HG03280 (cell line): ENCODE measurements at regions not wholly inside any gene's neighbourhood (a gene's known extent, or its start where the extent isn't known, plus 50 kb on each side); places are given as distances from the start of the nearest gene placed in this dataset.
"Not testable (repeated sequence)": the region's sequence is repeated elsewhere in the genome, so short reads cannot be mapped to it uniquely, and the experiment has no call there.

Source experiments
- ATAC-seq: cut with Tn5 transposase; IDR thresholded peaks from one replicate; pipeline ENCODE4 v1.9.1; 2021; ENCODE audit warnings: mild to moderate bottlenecking, moderate library complexity; ENCODE audit not compliant: unreplicated experiment

DNA sequence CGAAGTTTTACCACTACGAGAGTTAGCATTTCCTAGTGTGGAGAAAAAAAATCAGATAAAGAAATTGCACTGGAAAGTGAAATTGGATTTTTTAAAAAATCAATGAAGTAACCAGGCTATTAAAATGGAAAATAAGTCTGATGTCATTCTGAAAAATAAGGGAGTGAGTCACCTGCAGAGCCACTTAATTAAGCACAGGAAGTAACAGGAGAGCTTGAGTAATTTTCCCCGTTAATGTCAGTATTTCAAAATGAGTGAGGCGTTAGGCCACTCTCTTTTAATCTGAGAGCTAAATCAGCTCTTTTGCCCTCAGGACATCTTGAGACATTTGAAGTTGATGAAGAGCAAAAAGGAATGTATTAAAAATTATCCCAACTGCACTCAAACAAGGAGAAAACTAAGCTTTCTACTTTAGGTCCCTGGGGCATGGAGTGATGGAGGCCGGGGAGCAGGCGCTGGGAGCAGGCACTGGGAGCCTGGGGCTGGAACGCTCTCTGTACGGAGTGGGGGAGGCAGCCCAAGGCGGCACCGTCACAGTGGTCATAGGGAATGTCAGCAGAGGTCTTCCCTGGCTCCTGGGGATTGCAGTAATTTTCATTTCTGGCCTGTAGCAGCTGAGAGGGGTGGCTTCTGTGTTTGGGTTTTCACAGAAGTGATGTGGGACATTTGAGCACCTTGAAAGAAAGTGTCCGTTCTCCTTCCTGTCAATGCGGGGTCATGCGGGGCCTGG is 194.6 kb downstream of the BCL2L11 start:
- ATAC-seq, result not testable (repeated sequence)

DNA sequence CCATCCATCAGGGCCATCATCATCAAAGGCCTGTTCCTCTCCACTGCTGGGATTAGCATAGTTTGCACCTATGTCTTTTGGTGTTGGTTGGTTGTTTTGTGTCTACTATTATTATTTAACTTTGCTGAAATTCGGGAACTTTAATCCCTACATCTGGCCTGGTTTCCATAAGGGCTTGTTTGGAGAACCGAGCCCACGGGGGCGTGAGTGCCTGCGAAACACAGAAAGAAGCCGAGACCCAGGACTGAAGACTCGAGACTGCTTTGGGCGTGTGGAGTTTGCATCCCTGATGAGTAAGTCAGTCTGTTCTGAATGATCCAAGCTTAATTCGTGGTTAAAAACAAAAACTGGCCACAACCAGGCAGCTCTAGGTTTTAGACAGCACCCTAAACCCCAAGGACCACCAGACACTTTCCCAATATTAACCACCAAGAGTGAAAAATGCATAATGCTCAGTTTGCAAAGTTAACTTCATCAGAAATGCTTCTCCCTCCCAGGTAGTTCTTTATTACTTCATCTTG is 195.6 kb downstream of the BCL2L11 start:
- not testable (repeated sequence) for ATAC-seq

DNA sequence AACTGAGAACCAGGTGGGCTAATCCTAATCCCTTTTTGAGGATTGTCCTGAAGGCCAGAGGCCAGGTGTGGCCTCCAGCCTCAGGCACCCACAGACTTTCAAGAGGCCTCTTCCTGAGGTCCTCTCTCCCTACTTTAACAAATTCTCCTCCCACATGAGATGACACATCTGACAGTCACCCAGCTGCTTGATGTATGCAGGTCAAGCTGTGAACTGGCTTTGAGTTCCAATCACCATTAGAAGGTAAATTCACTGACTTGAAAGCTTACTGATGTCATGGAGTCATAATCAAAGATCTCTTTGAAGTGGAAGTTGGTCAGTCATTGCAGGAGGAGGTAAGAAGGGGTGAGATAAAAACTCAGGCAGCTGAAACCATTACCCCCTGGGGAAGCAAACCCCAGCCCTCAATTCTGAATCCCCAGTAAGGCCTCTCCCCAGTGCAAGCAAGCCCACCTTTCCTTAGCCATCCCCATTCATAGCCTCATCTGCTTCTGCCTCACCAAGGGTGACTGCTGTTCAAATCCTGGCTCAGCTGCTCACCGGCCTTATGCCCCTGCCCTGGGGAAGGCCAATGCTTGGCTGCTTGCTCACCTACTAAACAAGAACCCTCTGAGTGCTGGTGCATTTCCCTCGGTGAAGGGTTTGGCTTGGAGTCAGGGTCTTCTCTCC is 196.3 kb downstream of the BCL2L11 start:
- ATAC-seq, result not testable (repeated sequence)

DNA sequence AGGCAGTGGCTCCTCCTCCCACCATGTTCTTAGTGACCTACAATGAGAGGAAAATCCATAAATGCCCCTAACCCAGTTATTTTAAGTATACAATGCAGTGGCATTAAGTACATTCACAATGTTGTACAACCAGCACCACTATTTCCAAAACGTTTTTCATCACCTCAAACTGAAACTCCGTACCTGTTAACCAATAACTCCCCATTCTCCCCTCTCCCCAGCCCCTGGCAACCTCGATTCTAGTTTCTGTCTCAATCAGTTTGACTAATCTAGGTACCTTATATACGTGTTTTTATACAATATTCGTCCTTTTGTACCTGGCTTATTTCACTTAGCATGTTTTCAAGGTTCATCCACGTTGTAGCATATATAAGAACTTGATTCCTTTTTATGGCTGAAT is 198.8 kb downstream of the BCL2L11 start:
- not testable (repeated sequence) for ATAC-seq

DNA sequence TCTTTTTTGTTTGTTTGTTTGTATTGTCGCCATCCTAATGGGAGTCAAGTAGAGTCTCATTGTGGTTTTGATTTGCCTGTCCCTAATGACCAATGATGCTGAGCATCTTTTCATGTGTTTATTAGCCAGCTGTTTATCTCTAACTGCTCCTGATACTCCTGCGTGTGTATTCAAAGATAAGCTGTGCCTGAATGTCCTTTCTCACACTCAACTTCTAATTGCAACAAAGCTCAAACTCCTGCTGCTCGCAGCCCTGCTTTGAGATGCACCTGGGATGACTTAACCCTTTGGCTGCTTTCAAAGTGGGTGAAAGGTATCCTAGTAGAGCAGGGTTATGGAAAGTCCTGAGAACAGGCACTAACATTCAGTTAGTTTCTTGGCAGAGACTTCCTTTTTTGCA is 199.6 kb downstream of the BCL2L11 start:
- ATAC-seq, result not testable (repeated sequence)

DNA sequence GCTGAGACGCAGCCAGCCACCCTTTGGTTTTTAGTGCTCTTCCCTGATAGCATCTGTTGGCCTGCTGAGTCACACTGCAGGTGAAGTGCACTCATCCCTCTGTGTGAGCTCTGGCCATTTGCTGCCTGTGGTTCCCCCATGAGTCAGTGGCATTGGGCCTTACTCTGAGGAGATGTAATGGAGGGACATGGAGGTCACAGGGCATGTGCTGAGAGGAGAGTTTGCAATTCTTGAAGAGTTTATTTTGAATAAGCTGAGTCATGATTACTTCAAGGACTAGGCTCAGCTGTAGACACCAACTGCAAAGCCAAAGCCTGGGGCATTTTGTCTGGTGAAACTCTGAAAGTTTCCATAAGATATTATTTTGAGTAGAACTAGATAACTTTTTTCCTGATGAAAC is 200.3 kb downstream of the BCL2L11 start:
- ATAC-seq, result not testable (repeated sequence)

DNA sequence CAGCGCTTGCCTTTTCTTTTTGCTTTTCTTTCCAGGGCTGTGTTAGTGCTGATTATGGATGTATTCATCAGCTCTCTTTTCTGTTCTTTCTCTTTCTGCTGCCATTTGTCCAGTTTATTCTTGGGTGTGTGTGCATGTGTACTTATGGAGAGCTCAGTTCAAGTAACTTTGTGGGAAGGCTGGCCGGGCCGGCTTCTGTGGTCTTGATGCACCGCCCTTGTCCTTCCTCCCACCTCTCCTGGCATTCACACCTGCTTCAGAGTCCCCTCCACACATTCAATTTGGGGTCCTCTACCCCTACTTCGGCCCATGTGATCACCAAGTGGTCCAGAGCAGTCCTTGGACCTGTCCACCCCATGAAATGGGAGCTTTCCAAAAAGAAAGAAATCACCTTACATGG is 202.7 kb downstream of the BCL2L11 start:
- ATAC-seq, result not testable (repeated sequence)

DNA sequence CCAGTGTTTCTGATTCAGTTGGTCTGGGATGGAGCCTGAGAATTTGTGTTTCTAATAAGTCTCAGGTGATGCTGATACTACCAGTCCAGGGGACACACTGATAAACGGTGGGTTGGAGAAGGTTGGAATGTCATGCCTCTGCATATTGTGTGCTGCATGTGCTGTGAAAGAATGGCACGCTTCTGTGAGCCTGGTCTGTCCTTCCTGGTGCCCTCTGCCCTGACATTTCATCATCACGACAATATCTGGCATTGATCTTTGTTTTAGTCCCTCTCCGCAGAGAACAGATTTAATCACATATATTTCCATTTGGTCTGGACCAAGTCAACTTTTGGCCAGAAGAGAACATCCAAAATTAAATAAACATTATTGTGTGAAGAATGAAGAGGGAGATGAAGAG is 207.0 kb downstream of the BCL2L11 start:
- ATAC-seq, result not testable (repeated sequence)

DNA sequence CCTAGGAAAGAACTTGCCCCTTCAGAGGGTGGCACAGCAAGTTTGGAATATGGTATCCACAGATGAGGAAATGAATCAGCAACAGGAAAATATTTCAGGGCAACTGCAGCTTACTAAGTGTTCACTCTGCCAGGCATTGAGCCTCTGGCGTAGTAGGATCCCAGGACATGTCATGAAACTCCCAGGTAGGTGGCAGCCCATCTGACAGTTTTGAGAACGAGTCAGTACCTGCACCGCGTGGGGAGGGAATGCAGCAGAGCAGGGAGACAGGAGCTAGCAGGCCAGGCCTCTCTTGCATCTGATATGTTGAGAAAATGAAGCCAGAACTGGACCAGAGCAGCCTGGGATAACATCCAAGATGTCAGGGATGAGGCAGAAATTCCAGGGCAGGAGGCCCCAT is 208.6 kb downstream of the BCL2L11 start:
- ATAC-seq, result not testable (repeated sequence)

DNA sequence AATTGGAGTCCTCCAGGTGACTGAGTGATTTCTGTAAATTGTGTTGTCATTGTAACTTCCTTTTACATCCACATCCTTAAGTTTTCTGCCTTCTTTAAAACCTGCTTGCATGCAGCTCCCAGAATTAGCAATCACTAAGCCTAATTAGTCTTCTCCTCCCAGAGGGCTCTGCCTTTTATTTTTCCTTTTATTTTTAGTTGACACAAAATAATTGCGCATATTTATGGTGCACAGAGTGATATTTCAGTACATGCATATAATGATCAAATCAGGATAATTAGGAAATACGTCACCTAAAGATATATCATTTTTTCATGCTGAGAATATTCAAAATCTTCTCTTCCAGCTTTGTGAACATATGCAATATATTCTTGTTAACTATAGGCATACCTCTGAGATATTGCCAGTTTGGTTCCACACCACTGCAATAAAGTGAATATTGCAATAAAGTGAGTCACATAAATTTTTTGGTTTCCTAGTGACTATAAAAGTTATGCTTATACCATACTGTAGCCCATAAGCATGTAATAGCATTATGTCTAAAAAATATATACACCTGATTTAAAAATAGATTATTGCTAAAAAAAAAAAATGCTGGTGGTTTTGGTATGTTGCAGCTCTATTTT is 210.5 kb downstream of the BCL2L11 start:
- ATAC-seq, result not testable (repeated sequence)

DNA sequence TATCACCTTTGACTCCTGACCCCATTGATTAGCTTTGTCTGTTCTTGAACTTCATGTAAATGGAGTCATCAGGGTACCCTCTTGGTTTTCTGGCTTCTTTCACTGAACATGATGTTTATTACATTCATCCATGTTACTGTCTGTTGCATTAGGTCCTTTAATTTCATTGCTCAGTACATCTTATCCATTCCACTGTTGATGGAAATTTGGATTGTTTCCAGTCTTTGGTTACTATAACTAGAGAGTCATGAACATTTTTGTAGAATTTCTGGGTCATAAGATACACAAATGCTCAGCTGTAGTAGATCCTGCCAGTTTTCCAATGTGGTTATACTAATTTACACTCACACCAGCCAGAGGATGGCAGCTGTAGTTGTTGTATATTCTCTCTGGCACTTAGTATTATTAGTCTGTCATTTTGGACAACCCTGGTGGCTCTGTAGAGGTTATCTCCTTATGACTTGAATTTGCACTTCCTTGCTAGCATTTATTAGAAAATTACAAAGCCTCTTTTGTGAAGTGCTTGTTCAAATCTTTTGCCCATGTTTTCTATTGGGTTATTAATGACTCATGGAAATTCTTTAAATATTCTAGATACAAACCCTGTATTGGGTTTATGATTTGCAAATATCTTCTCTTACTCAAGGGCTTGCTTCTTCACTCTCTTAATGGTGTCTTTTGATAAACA is 214.7 kb downstream of the BCL2L11 start:
- not testable (repeated sequence) for ATAC-seq

DNA sequence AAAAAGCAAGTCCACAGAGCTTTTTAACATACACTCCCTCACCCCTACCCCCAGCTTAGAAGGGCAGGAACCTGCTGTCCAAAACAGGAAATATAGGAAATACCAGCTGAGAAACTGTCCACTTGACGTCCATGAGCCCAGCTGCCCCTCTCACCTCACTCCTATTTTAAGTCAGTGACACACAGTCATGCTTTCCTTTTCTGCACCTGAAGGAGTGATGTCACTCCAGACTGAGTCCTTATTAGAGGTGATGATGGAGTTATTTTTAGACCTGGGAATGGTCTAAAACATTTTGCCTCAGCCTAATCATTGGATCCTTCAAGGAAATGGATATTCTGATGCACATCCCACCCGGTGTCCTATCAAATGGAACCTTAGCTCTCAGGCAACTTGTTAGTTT is 217.8 kb downstream of the BCL2L11 start:
- ATAC-seq, result not testable (repeated sequence)

DNA sequence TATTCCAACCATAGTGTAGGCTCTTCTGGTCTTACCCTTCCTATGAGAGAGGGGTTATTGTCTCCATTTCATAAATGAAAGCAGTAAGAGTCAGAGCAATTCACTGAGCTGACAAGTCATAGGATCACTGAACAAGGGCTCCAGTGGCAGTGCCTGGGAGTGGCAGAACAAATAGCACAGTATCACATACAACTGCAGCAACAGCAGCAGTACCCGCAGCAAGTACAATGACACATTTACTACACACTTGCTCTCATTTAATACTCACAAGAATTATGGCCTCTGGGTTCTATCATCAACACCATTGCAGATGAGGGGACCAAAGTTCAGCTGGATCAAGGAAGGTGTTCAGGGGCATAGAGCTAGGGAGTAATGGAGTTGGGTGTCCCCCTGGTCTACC is 218.8 kb downstream of the BCL2L11 start:
- not testable (repeated sequence) for ATAC-seq

DNA sequence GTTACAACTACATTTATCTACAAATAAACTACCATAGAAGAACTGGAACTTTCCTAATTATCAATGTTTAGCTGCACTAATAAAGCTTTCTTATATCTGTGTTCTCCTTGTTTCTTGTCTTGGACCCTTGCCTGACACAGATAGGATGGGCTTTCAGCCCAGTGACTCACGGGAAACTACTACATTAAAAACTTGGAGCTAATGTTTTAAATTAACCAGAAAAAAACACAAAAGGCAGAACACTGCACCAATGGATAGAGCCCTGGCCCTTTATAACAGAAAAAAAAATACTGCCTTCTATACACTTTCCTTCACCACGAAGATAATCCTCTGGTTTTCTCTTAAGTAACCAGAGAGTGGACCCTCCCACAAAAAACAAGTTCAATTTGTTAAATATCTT is 223.9 kb downstream of the BCL2L11 start:
- not testable (repeated sequence) for ATAC-seq

DNA sequence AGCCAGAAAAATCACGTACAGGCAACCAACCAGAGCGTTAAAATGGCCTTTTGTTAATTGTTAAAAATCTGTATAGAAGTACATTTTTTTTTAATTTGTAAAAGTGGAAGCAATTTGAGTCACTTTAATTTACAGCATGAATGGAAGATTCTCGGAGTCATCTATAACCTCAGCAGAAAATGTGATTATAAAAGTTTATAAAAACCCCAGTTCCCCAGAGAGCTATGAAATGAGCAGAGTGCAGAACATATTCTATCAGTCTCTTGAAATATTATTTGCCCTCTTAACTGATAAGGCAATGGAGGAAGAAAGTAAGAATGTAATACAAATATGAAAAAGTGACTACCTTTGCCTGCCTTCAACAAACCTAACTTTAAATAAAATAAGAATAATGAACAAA is 224.7 kb downstream of the BCL2L11 start:
- ATAC-seq, result not testable (repeated sequence)

DNA sequence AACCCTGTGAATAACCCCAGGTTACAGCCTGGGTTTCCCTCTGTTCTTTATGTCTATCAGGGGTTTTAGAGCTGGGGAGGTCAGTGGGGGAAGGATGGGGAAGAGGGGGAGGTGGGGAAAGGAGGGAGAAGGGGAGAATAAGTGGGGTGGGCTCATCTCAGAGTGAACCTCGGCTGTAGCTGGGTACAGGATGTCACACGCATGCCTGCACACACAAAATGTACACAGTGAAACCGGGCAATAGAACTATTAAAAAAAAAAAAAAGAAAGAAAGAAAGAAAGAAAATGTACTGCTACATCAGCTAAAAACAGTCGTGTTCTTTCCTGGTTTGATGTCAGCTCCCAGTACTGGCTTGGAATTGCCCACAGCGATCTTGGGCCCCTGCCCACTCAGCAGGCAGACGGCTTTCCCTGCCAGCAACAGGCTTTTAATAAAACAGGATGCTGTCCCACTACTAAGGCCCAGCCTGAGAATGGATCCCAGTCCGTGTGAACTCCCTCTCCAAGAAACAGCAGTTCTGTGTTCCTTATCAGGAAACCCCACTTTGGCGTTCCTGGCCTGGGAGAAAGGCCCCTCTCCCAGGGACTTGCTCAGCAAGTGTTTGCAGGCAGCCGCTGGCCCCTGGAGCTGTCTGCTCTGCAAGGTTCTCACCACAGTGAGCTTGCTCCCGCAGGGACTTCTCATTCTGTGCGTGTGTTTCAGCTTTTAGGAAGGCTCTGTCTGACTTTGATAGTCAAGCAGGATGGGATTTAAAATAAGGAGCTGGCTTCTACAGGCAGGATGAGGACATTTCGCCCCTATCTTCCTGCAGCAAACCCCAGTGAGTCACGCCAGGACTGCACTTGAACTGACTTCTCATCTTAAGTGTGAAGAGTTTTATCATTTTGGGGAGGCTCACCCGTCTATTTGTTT is 225.6 kb downstream of the BCL2L11 start:
- ATAC-seq, result not testable (repeated sequence)

DNA sequence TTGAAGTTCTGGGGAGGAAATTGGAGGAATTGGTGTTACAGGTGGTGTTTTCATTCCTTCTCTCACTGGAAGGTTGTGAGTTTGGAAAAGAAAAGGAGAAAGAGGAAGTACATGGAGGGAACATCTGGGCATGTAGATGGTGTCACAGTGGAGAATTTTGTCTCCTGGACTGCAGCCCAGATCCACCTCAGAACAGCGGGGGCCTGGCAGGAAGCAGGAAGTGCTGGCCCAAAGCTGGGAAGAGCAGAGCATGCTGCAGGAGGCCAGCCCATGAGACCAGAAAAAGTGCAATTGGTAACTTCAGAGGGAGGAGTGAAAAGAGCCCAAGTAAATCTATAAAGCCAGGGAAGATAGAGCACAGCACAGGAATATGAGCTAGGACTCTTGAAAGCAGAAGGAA is 227.0 kb downstream of the BCL2L11 start:
- not testable (repeated sequence) for ATAC-seq

DNA sequence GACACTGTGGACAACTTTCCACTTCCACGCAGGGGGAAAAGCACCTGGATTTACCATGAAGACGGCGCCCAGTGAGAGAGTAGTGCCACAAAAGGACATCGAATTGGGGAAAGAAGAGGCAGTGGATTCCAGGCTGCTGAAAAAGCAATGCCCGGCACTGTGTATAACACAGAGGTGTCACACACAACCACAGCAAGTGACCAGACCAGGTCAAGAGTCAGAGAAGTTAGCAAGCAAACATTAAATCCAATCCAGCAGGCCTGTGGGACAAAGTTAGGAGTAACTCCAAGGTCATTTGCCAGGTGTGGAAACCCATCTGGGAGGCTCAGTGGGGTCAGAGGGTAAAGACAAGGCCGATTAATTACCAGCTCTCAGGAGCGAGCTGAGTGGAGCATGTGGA is 227.6 kb downstream of the BCL2L11 start:
- ATAC-seq, result not testable (repeated sequence)

DNA sequence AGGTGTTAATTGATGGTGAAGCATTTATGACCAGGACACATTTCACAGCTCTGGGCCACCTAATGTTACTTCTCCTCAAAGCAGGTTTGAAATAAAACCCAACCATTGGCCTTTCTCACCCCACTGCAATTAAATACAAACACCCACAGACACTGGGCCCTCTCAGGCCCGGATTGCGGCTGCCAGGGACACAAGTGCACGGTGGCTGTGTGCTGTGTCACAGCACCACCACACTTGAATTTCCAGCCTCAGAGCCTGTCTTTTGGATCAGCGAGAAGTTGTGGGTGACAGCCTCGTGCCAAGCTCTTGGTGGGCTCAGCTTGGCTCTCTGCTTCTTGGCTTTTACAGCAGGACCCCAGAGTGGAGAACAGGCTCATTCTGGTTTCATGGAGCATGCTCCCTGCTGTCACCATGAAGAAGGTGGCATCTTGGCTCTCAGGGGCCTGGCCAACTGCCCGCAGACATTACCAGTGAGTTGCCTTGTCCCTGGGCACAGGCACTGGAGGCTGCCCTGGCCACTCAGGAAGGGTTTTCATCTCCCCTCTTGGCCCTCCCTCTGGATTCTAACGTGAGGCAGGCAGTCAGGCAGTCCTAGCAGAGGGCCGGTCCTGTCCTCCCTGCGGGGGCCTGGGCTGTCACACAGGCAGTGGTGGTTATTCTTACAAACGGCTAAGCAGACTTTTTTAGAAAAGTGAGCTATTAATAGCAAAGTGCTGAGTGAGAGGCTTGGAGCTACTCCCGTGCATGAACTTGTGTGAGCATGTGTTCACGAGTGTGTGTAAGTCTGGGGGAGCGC is 234.5 kb downstream of the BCL2L11 start:
- not testable (repeated sequence) for ATAC-seq
